ENCODE measurements at regions not wholly inside any gene's neighbourhood (a gene's known extent, or its start where the extent isn't known, plus 50 kb on each side); places are given as distances from the start of the nearest gene placed in this dataset.

DNA sequence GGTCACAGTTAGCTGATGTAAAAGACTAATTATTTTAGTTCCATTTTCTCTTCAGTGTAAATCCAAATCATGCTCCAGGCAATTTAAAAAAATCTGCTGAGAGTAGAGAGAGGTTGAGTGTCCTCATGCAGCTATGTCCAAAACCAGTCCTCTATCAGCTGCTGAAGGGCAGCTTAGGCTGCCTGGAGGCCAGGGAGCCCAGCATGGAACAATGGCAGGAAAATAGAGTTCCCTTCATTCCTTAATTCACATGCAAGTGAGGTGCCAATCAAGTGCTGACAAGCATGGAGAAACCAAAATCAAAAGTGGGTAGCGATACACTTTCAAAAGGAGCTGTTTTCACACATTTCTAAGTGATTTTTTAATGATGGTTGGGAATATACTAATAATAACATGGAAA, 78.3 kb upstream of the POU5F2 start (continued):
- TF ChIP-seq TCF12 (IDR thresholded peaks at IDR 0.05; ENCODE audit: low read depth, low read length) (no peak), SRF (IDR thresholded peaks at IDR 0.05; ENCODE audit: low read depth, low read length) (no peak), CTBP2 (IDR thresholded peaks at IDR 0.05; ENCODE audit: borderline replicate concordance, insufficient read depth, insufficient read length, low read length) (no peak), RFX5 (IDR thresholded peaks at IDR 0.05; ENCODE audit: borderline replicate concordance, low read depth, low read length) (no peak), NRF1 (IDR thresholded peaks at IDR 0.05; ENCODE audit: low read depth, low read length) (no peak), BRCA1 (IDR thresholded peaks at IDR 0.05; ENCODE audit: low read depth, low read length) (no peak), SUZ12 (IDR thresholded peaks at IDR 0.05; ENCODE audit: low read length) (no peak)
- TF ChIP-seq, protein P1, sequence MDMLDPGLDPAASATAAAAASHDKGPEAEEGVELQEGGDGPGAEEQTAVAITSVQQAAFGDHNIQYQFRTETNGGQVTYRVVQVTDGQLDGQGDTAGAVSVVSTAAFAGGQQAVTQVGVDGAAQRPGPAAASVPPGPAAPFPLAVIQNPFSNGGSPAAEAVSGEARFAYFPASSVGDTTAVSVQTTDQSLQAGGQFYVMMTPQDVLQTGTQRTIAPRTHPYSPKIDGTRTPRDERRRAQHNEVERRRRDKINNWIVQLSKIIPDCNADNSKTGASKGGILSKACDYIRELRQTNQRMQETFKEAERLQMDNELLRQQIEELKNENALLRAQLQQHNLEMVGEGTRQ (IDR thresholded peaks at IDR 0.05; ENCODE audit: low read length): no peak

All from H1 (cell line).